T-cell (primary cell): ENCODE measurements at regions not wholly inside any gene's neighbourhood (a gene's known extent, or its start where the extent isn't known, plus 50 kb on each side); places are given as distances from the start of the nearest gene placed in this dataset.

ENCODE experiments used
- ATAC-seq, 4 experiments: fragments of 200-7000 bp in 3 of 4; fragments of 150-1000 bp in 1 of 4; cut with Tn5 transposase; replicated peaks in 1 of 4; 1 replicate in 3 of 4; 2 replicates in 1 of 4; pipeline ENCODE4 v1.10.0; 2021; ENCODE audit warnings: moderate library complexity in 3 of 4, mild to moderate bottlenecking in 2 of 4, moderate number of reproducible peaks in 1 of 4
- CTCF ChIA-PET, 2 donors: fragments of 300-600 bp; sonication (Branson Sonifier 250); formaldehyde crosslinking; loops; one replicate each; lab custom pipeline; 2022; ENCODE audit warnings: antibody characterized with exemption in 2 of 2; lab: Charles Lee
- POLR2A ChIA-PET, 2 donors: fragments of 300-600 bp; sonication (Branson Sonifier 250); formaldehyde crosslinking; loops; one replicate each; lab custom pipeline; 2022; ENCODE audit warnings: antibody characterized with exemption in 2 of 2; lab: Charles Lee
- DNase-seq, 35 experiments: peaks; one replicate each; pipeline versions ENCODE4 v3.0.0 to v3.0.0-alpha.2; 2013 to 2023
- H3K27ac ChIP-seq: one replicate; pipeline ENCODE4 v1.5.1; 2013; ENCODE audit warnings: low read length
- H3K27me3 ChIP-seq, 2 experiments: replicated peaks in 1 of 2; 1 replicate in 1 of 2; 2 replicates in 1 of 2; pipeline versions ENCODE4 v1.6.1 to v1.7.0; 2013; ENCODE audit warnings: low read length in 1 of 2, mixed read lengths in 1 of 2; ENCODE audit not compliant: control insufficient read depth in 2 of 2, insufficient read depth in 2 of 2; ENCODE audit errors: extremely low read depth in 1 of 2
- H3K36me3 ChIP-seq, 2 donors: 1 replicate in 1 of 2; 2 replicates in 1 of 2; pipeline versions ENCODE4 v1.6.1 to v1.7.0; 2013; ENCODE audit warnings: low read length in 1 of 2; ENCODE audit not compliant: control insufficient read depth in 2 of 2, insufficient read depth in 1 of 2; ENCODE audit errors: extremely low read depth in 1 of 2
- H3K4me1 ChIP-seq, 2 experiments: 1 replicate in 1 of 2; 2 replicates in 1 of 2; pipeline versions ENCODE4 v1.6.1 to v1.7.0; 2013; ENCODE audit warnings: low read length in 2 of 2, mixed read lengths in 1 of 2; ENCODE audit not compliant: insufficient read depth in 2 of 2, control insufficient read depth in 1 of 2; ENCODE audit errors: extremely low read depth in 1 of 2
- H3K4me3 ChIP-seq, 2 donors: 1 replicate in 1 of 2; 2 replicates in 1 of 2; pipeline versions ENCODE4 v1.5.1 to v1.7.0; 2013; ENCODE audit warnings: mild to moderate bottlenecking in 2 of 2, low read length in 1 of 2, moderate library complexity in 1 of 2; ENCODE audit not compliant: control insufficient read depth in 1 of 2; ENCODE audit errors: extremely low read depth in 1 of 2
- H3K9me3 ChIP-seq: 2 replicates; pipeline ENCODE4 v1.7.0; 2013
- H3K27ac Mint-ChIP-seq, 2 donors: one replicate each; pipeline ENCODE4 v1.8.0; 2020 to 2021; ENCODE audit warnings: mild to moderate bottlenecking in 2 of 2, mixed read lengths in 2 of 2
- H3K27me3 Mint-ChIP-seq, 2 donors: one replicate each; pipeline ENCODE4 v1.8.0; 2021 to 2022; ENCODE audit warnings: mixed read lengths in 2 of 2
- H3K36me3 Mint-ChIP-seq: one replicate; pipeline ENCODE4 v1.8.0; 2021; ENCODE audit warnings: mixed read lengths
- H3K4me1 Mint-ChIP-seq, 3 donors: one replicate each; pipeline ENCODE4 v1.8.0; 2020 to 2022; ENCODE audit warnings: mixed read lengths in 3 of 3, mild to moderate bottlenecking in 1 of 3
- H3K4me3 Mint-ChIP-seq, 3 donors: one replicate each; pipeline ENCODE4 v1.8.0; 2020 to 2022; ENCODE audit warnings: mild to moderate bottlenecking in 3 of 3, mixed read lengths in 3 of 3, moderate library complexity in 3 of 3
- H3K9me3 Mint-ChIP-seq, 3 donors: one replicate each; pipeline ENCODE4 v1.8.0; 2020 to 2022; ENCODE audit warnings: mixed read lengths in 3 of 3
- WGBS: methylation state at CpG from one replicate; pipeline ENCODE4 v1.1.5; 2013; ENCODE audit warnings: missing lambda C conversion rate; ENCODE audit not compliant: insufficient coverage; 5-methylcytosine and 5-hydroxymethylcytosine counted together

GRCh38 chr15:69585937-69586336, 133.3 kb downstream of the RPLP1 start:
- no peaks in the 10 kb centered on the region for H3K9me3 ChIP-seq
- no peak overlapping the region for H3K4me3 Mint-ChIP-seq
- CTCF ChIA-PET = interaction anchor here in 1 of 2 donors (0.6 kb wide), 1 partner anchor 137 kb away, joined by 4 read pairs; no protein-coding TSS in a partner anchor
- no peaks in the 10 kb centered on the region for H3K27me3 ChIP-seq
- H3K27ac Mint-ChIP-seq = no peak overlapping the region
- ATAC-seq = no peak
- H3K4me1 Mint-ChIP-seq = peaks cover 5 to 12% (median 7%) of the 10 kb centered on the region in 3 donors
- 94% methylated on average over 3 of the region's 3 CpGs for whole genome bisulfite sequencing
- no peaks in the 10 kb centered on the region for H3K36me3 Mint-ChIP-seq
- no peaks in the 10 kb centered on the region for H3K27me3 Mint-ChIP-seq
- peaks cover 0 to 4% of the 10 kb centered on the region in 2 experiments for H3K4me1 ChIP-seq
- no peaks in the 10 kb centered on the region for H3K36me3 ChIP-seq
- H3K27ac ChIP-seq = no peak overlapping the region
- DNase-seq = no peak
- H3K4me3 ChIP-seq = no peak overlapping the region
- no peaks in the 10 kb centered on the region for H3K9me3 Mint-ChIP-seq
- POLR2A ChIA-PET = no interaction called here

- CTCF ChIA-PET = no interaction called here
- no peak overlapping the region for H3K4me3 ChIP-seq
- no peaks in the 10 kb centered on the region for H3K9me3 ChIP-seq
- no peaks in the 10 kb centered on the region for H3K27me3 ChIP-seq
- no peak overlapping the region for H3K27ac ChIP-seq
- H3K36me3 ChIP-seq = no peaks in the 10 kb centered on the region
- Mint-ChIP-seq H3K36me3 (no peaks in the 10 kb centered on the region), H3K4me1 (peaks cover 5 to 12% (median 7%) of the 10 kb centered on the region in 3 donors), H3K27ac (no peak overlapping the region), H3K27me3 (no peaks in the 10 kb centered on the region), H3K4me3 (no peak overlapping the region), H3K9me3 (no peaks in the 10 kb centered on the region)
- no peak for DNase-seq
- WGBS = 93% methylated on average over 8 of the region's 9 CpGs
- peaks cover 0 to 4% of the 10 kb centered on the region in 2 experiments for H3K4me1 ChIP-seq
- no peak for ATAC-seq
- POLR2A ChIA-PET = no interaction called here
These were observed 134.1 kb downstream of the RPLP1 start for GRCh38 chr15:69586721-69587120.

GRCh38 chr15:69587723-69588426, 135.3 kb downstream of the RPLP1 start:
- Mint-ChIP-seq H3K4me3 (no peak overlapping the region), H3K27me3 (no peaks in the 10 kb centered on the region), H3K9me3 (no peaks in the 10 kb centered on the region), H3K4me1 (peaks cover 5 to 12% (median 7%) of the 10 kb centered on the region in 3 donors), H3K36me3 (no peaks in the 10 kb centered on the region), H3K27ac (no peak overlapping the region)
- Histone ChIP-seq H3K4me1 (peaks cover 0 to 4% of the 10 kb centered on the region in 2 experiments), H3K36me3 (no peaks in the 10 kb centered on the region), H3K27ac (no peak overlapping the region), H3K27me3 (no peaks in the 10 kb centered on the region), H3K9me3 (no peaks in the 10 kb centered on the region), H3K4me3 (no peak overlapping the region)
- DNase-seq = no peak
- ChIA-PET CTCF (interaction anchor here in 1 of 2 donors (0.5 kb wide), 1 partner anchor 721 kb away, joined by 3 read pairs; no protein-coding TSS in a partner anchor), POLR2A (interaction anchor here in 1 of 2 donors (0.5 kb wide), 1 partner anchor 720 kb away, joined by 7 read pairs; no protein-coding TSS in a partner anchor)
- WGBS = 72% methylated on average over 3 of the region's 4 CpGs
- no peak for ATAC-seq

GRCh38 chr15:69590201-69590710, 137.6 kb downstream of the RPLP1 start:
- no peaks in the 10 kb centered on the region for H3K9me3 Mint-ChIP-seq
- Histone ChIP-seq H3K4me3 (no peak overlapping the region), H3K27me3 (peaks cover 0 to 12% of the 10 kb centered on the region in 2 experiments), H3K4me1 (peaks cover 3 to 11% of the 10 kb centered on the region in 2 experiments), H3K27ac (no peak overlapping the region), H3K9me3 (no peaks in the 10 kb centered on the region), H3K36me3 (no peaks in the 10 kb centered on the region)
- ChIA-PET POLR2A (no interaction called here), CTCF (no interaction called here)
- DNase-seq (peak in 1 of 35 experiments; percentile 9), ATAC-seq (no peak)
- H3K4me1 Mint-ChIP-seq = peaks cover 7 to 11% (median 11%) of the 10 kb centered on the region in 3 donors
- no peak overlapping the region for H3K4me3 Mint-ChIP-seq
- H3K27me3 Mint-ChIP-seq = no peaks in the 10 kb centered on the region
- WGBS = 97% methylated on average over 7 of the region's 8 CpGs
- no peaks in the 10 kb centered on the region for H3K36me3 Mint-ChIP-seq
- H3K27ac Mint-ChIP-seq = no peak overlapping the region

GRCh38 chr15:69590932-69591524, 138.4 kb downstream of the RPLP1 start:
- H3K27ac Mint-ChIP-seq = no peak overlapping the region
- H3K9me3 Mint-ChIP-seq = no peaks in the 10 kb centered on the region
- Histone ChIP-seq H3K27ac (no peak overlapping the region), H3K9me3 (no peaks in the 10 kb centered on the region), H3K4me1 (peaks cover 3 to 17% of the 10 kb centered on the region in 2 experiments), H3K4me3 (no peak overlapping the region), H3K36me3 (no peaks in the 10 kb centered on the region), H3K27me3 (peaks cover 0 to 18% of the 10 kb centered on the region in 2 experiments)
- DNase-seq (peak in 1 of 35 experiments; percentile 17), ATAC-seq (no peak)
- WGBS = 100% methylated on average over 1 of the region's 5 CpGs
- peaks cover 0 to 4% of the 10 kb centered on the region in 2 donors for H3K27me3 Mint-ChIP-seq
- no peaks in the 10 kb centered on the region for H3K36me3 Mint-ChIP-seq
- peaks cover 8 to 17% (median 13%) of the 10 kb centered on the region in 3 donors for H3K4me1 Mint-ChIP-seq
- ChIA-PET CTCF (no interaction called here), POLR2A (no interaction called here)
- no peak overlapping the region for H3K4me3 Mint-ChIP-seq

GRCh38 chr15:69591905-69592508, 139.4 kb downstream of the RPLP1 start:
- POLR2A ChIA-PET = interaction anchor here in 1 of 2 donors (0.6 kb wide), 1 partner anchor 11 kb away, joined by 11 read pairs; no protein-coding TSS in a partner anchor
- no CpG with 5 or more reads among the region's 4 CpGs for WGBS

More at GRCh38 chr15:69591905-69592508, 139.4 kb downstream of the RPLP1 start:
- CTCF ChIA-PET = no interaction called here
- no peak overlapping the region for H3K27ac Mint-ChIP-seq
- no peaks in the 10 kb centered on the region for H3K9me3 ChIP-seq
- DNase-seq = no peak
- H3K27me3 Mint-ChIP-seq = peaks cover 0 to 5% of the 10 kb centered on the region in 2 donors
- no peak overlapping the region for H3K27ac ChIP-seq
- no peak overlapping the region for H3K4me3 ChIP-seq
- H3K36me3 ChIP-seq = no peaks in the 10 kb centered on the region
- no peaks in the 10 kb centered on the region for H3K36me3 Mint-ChIP-seq
- H3K4me1 ChIP-seq = peaks cover 3 to 17% of the 10 kb centered on the region in 2 experiments
- no peak for ATAC-seq
- peaks cover 8 to 17% (median 13%) of the 10 kb centered on the region in 3 donors for H3K4me1 Mint-ChIP-seq
- H3K9me3 Mint-ChIP-seq = no peaks in the 10 kb centered on the region
- H3K27me3 ChIP-seq = peaks cover 0 to 23% of the 10 kb centered on the region in 2 experiments
- no peak overlapping the region for H3K4me3 Mint-ChIP-seq
